IMR-90 (cell line): ENCODE measurements at regions not wholly inside any gene's neighbourhood (a gene's known extent, or its start where the extent isn't known, plus 50 kb on each side); places are given as distances from the start of the nearest gene placed in this dataset.

Experiments
- ATAC-seq: fragments of 200-7000 bp; cut with Tn5 transposase; 2 replicates; pipeline ENCODE4 v1.9.1; 2020; ENCODE audit warnings: low read depth, mild to moderate bottlenecking, moderate library complexity
- BruUV-seq: library from RNA; stranded (reverse); fragments of 400-500 nt; replicated peaks from 2 replicates; lab custom pipeline; 2021; lab: Mats Ljungman, UMichigan
- CTCF ChIA-PET: fragments of 300-600 bp; formaldehyde crosslinking; extraction: SDS; loops from one replicate; lab custom pipeline; 2021; ENCODE audit warnings: antibody characterized with exemption; lab: Yijun Ruan, JAX
- POLR2A ChIA-PET: fragments of 300-600 bp; sonication (Branson Sonifier 250); formaldehyde crosslinking; loops from one replicate; lab custom pipeline; 2022; ENCODE audit warnings: antibody characterized with exemption; ENCODE audit not compliant: unreplicated experiment; lab: Charles Lee
- DNase-seq: peaks from one replicate; pipeline ENCODE4 v3.0.0; 2013
- H2AFZ ChIP-seq: replicated peaks from 2 replicates; pipeline ENCODE3; 2013; ENCODE audit warnings: low read length, mild to moderate bottlenecking; ENCODE audit not compliant: poor library complexity
- H2AK5ac ChIP-seq: 2 replicates; pipeline ENCODE4 v1.6.1; 2013; ENCODE audit warnings: low read depth, low read length, inconsistent platforms
- H2AK9ac ChIP-seq: replicated peaks from 2 replicates; pipeline ENCODE3; 2013; ENCODE audit warnings: mild to moderate bottlenecking, low read depth, low read length, moderate library complexity; ENCODE audit not compliant: poor library complexity
- H2BK120ac ChIP-seq: 2 replicates; pipeline ENCODE4 v1.6.1; 2013; ENCODE audit warnings: low read depth, low read length, inconsistent platforms
- H2BK15ac ChIP-seq: 3 replicates; pipeline ENCODE4 v1.6.1; 2013; ENCODE audit warnings: low read depth, low read length, inconsistent platforms
- H2BK20ac ChIP-seq: 2 replicates; pipeline ENCODE4 v1.6.1; 2013; ENCODE audit warnings: low read depth, mild to moderate bottlenecking, inconsistent platforms, low read length, moderate library complexity
- H2BK5ac ChIP-seq: 2 replicates; pipeline ENCODE4 v1.6.1; 2013; ENCODE audit warnings: mild to moderate bottlenecking, low read depth, low read length, inconsistent platforms; ENCODE audit not compliant: poor library complexity, severe bottlenecking
- H3K14ac ChIP-seq: replicated peaks from 2 replicates; pipeline ENCODE4 v1.6.1; 2013; ENCODE audit warnings: low read depth, low read length, inconsistent platforms
- H3K18ac ChIP-seq: 2 replicates; pipeline ENCODE4 v1.6.1; 2013; ENCODE audit warnings: low read depth, low read length, control low read depth
- H3K23ac ChIP-seq: 2 replicates; pipeline ENCODE4 v1.6.1; 2013; ENCODE audit warnings: low read depth, low read length, inconsistent platforms
- H3K27ac ChIP-seq: 2 replicates; pipeline ENCODE4 v1.5.1; 2013; ENCODE audit warnings: mild to moderate bottlenecking, control low read depth, low read length; ENCODE audit not compliant: insufficient read depth
- H3K27me3 ChIP-seq: 2 replicates; pipeline ENCODE4 v1.6.1; 2013; ENCODE audit warnings: low read length; ENCODE audit not compliant: control insufficient read depth, insufficient read depth
- H3K36me3 ChIP-seq: 2 replicates; pipeline ENCODE4 v1.6.1; 2013; ENCODE audit warnings: low read length, mixed read lengths; ENCODE audit not compliant: control insufficient read depth, insufficient read depth
- H3K4ac ChIP-seq: 2 replicates; pipeline ENCODE4 v1.6.1; 2013; ENCODE audit warnings: low read depth, low read length, inconsistent platforms
- H3K4me1 ChIP-seq: 2 replicates; pipeline ENCODE4 v1.6.1; 2013; ENCODE audit warnings: low read length, mixed read lengths; ENCODE audit not compliant: control insufficient read depth, insufficient read depth
- H3K4me2 ChIP-seq: 2 replicates; pipeline ENCODE4 v1.6.1; 2013; ENCODE audit warnings: low read depth, mild to moderate bottlenecking, control low read depth, low read length, moderate library complexity
- H3K4me3 ChIP-seq: 2 replicates; pipeline ENCODE4 v1.5.1; 2013; ENCODE audit warnings: low read depth, mild to moderate bottlenecking, control low read depth, low read length, moderate library complexity; ENCODE audit not compliant: insufficient read depth
- H3K56ac ChIP-seq: 2 replicates; pipeline ENCODE4 v1.6.1; 2013; ENCODE audit warnings: low read length, inconsistent platforms; ENCODE audit not compliant: insufficient read depth; ENCODE audit errors: extremely low read depth
- H3K79me1 ChIP-seq, 2 experiments: 2 replicates each; pipeline ENCODE4 v1.6.1; 2013; ENCODE audit warnings: low read length in 2 of 2, inconsistent platforms in 1 of 2, low read depth in 1 of 2
- H3K9ac ChIP-seq: 2 replicates; pipeline ENCODE4 v1.6.1; 2013; ENCODE audit warnings: low read depth, low read length, control low read depth
- H3K9me1 ChIP-seq: 2 replicates; pipeline ENCODE4 v1.6.1; 2013; ENCODE audit warnings: low read length, inconsistent platforms; ENCODE audit not compliant: insufficient read depth
- H3K9me3 ChIP-seq: 2 replicates; pipeline ENCODE4 v1.6.1; 2013; ENCODE audit warnings: low read length; ENCODE audit not compliant: control insufficient read depth, insufficient read depth
- H4K20me1 ChIP-seq: 2 replicates; pipeline ENCODE4 v1.6.1; 2013; ENCODE audit warnings: low read length, inconsistent platforms; ENCODE audit not compliant: insufficient read depth
- H4K5ac ChIP-seq: 2 replicates; pipeline ENCODE4 v1.6.1; 2013; ENCODE audit warnings: mild to moderate bottlenecking, low read depth, low read length, control low read depth
- H4K8ac ChIP-seq, 2 experiments: 2 replicates each; pipeline ENCODE4 v1.6.1; 2013; ENCODE audit warnings: low read depth in 2 of 2, low read length in 2 of 2, control low read depth in 1 of 2, inconsistent platforms in 1 of 2
- H4K91ac ChIP-seq: 2 replicates; pipeline ENCODE4 v1.6.1; 2013; ENCODE audit warnings: low read depth, low read length, inconsistent platforms; ENCODE audit not compliant: insufficient read depth
- CHD1 ChIP-seq: IDR thresholded peaks from 2 replicates; pipeline ENCODE4 v1.6.1; 2012; ENCODE audit warnings: low read depth, low read length, improper control_type of control experiment
- ELK1 ChIP-seq: fragments of 150-350 bp; IDR thresholded peaks from 2 replicates; pipeline ENCODE4 v1.6.1; 2016; ENCODE audit warnings: low read depth, mild to moderate bottlenecking, low read length, moderate library complexity, borderline replicate concordance
- FOS ChIP-seq: fragments of 150-350 bp; IDR thresholded peaks from 2 replicates; pipeline ENCODE4 v1.6.1; 2016; ENCODE audit warnings: low read depth, low read length
- MAZ ChIP-seq: IDR thresholded peaks from 2 replicates; pipeline ENCODE4 v1.6.1; 2012; ENCODE audit warnings: low read depth, mild to moderate bottlenecking, low read length, improper control_type of control experiment, moderate library complexity, borderline replicate concordance
- MXI1 ChIP-seq: IDR thresholded peaks from 2 replicates; pipeline ENCODE4 v1.6.1; 2012; ENCODE audit warnings: low read depth, mild to moderate bottlenecking, low read length, moderate library complexity, borderline replicate concordance
- POLR2A ChIP-seq: IDR thresholded peaks from 2 replicates; pipeline ENCODE4 v1.6.1; 2012; ENCODE audit warnings: mild to moderate bottlenecking, low read depth, low read length
- RAD21 ChIP-seq: IDR thresholded peaks from 2 replicates; pipeline ENCODE4 v1.6.1; 2012; ENCODE audit warnings: low read length, improper control_type of control experiment
- RCOR1 ChIP-seq: IDR thresholded peaks from 2 replicates; pipeline ENCODE4 v1.6.1; 2012; ENCODE audit warnings: mild to moderate bottlenecking, low read length, improper control_type of control experiment; ENCODE audit not compliant: insufficient replicate concordance
- RFX5 ChIP-seq: IDR thresholded peaks from 2 replicates; pipeline ENCODE4 v1.8.0; 2012; ENCODE audit warnings: low read depth, mild to moderate bottlenecking, low read length, moderate library complexity
- WGBS, 2 experiments: methylation state at CpG; one replicate each; pipeline versions ENCODE4 v1.1.5 to v1.1.7; 2013; ENCODE audit warnings: missing lambda C conversion rate in 2 of 2; ENCODE audit not compliant: insufficient read length in 1 of 2; ENCODE audit errors: extremely low coverage in 2 of 2; 5-methylcytosine and 5-hydroxymethylcytosine counted together
- dilution Hi-C: fragments of 300-500 bp; cut with HindIII; formaldehyde crosslinking; loops from one replicate; pipeline ENCODE4 v1.14.3; 2018; ENCODE audit warnings: low sequenced_read_pairs; ENCODE audit not compliant: unreplicated experiment
- in situ Hi-C: fragments of 300-500 bp; cut with MboI; formaldehyde crosslinking; loops from 3 replicates; pipeline ENCODE4 v1.14.3; 2019; ENCODE audit warnings: low sequenced_read_pairs, inconsistent platforms, mixed read lengths
- intact Hi-C: fragments of 100-400 bp; cut with micrococcal nuclease; formaldehyde crosslinking; loops from 2 replicates; pipeline ENCODE4 v1.10.0; 2022
- TF ChIP-seq, protein P1 (sequence below): fragments of 150-350 bp; IDR thresholded peaks from 2 replicates; pipeline ENCODE4 v1.6.1; 2017; ENCODE audit warnings: mild to moderate bottlenecking, antibody characterized with exemption, low read length, low read depth

GRCh38 chr4:27248829-27249228 lies 388.2 kb downstream of the STIM2 start:
- no peak overlapping the region for H2AK9ac ChIP-seq
- no peak overlapping the region for H3K4me3 ChIP-seq
- H4K20me1 ChIP-seq: no peaks in the 10 kb centered on the region
- intact Hi-C loops: no loop called here
- no peak overlapping the region for H3K14ac ChIP-seq
- no peak overlapping the region for H3K18ac ChIP-seq
- H3K56ac ChIP-seq: no peak overlapping the region
- no peaks in the 10 kb centered on the region for H3K9me1 ChIP-seq
- no peaks in the 10 kb centered on the region for H3K79me1 ChIP-seq
- no peaks in the 10 kb centered on the region for H3K27me3 ChIP-seq
- H2BK5ac ChIP-seq: no peak overlapping the region
- TF ChIP-seq MAZ (no peak), RFX5 (no peak), RAD21 (no peak), FOS (no peak), POLR2A (no peak), ELK1 (no peak), CHD1 (no peak), RCOR1 (no peak), MXI1 (no peak)
- TF ChIP-seq, protein P1, sequence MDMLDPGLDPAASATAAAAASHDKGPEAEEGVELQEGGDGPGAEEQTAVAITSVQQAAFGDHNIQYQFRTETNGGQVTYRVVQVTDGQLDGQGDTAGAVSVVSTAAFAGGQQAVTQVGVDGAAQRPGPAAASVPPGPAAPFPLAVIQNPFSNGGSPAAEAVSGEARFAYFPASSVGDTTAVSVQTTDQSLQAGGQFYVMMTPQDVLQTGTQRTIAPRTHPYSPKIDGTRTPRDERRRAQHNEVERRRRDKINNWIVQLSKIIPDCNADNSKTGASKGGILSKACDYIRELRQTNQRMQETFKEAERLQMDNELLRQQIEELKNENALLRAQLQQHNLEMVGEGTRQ: no peak
- no peak overlapping the region for H2AFZ ChIP-seq
- H3K4me2 ChIP-seq: no peak overlapping the region
- H2AK5ac ChIP-seq: no peak overlapping the region
- no TSS peak for BruUV-seq
- H3K4me1 ChIP-seq: no peaks in the 10 kb centered on the region
- CTCF ChIA-PET: no interaction called here
- H4K91ac ChIP-seq: no peak overlapping the region
- WGBS, 2 experiments: 30% methylated on average over 2 of the region's 2 CpGs; no CpG with 5 or more reads in 1 of the 2 experiments
- peaks cover 4% of the 10 kb centered on the region for H3K9me3 ChIP-seq
- no peaks in the 10 kb centered on the region for H3K36me3 ChIP-seq
- no peak overlapping the region for H4K5ac ChIP-seq
- H2BK20ac ChIP-seq: no peak overlapping the region
- H2BK15ac ChIP-seq: no peak overlapping the region
- dilution Hi-C loops: no loop called here
- no peak for ATAC-seq
- H3K4ac ChIP-seq: no peak overlapping the region
- H3K23ac ChIP-seq: no peak overlapping the region
- no peak overlapping the region for H3K9ac ChIP-seq
- H3K27ac ChIP-seq: no peak overlapping the region
- DNase-seq: peak; percentile 24
- in situ Hi-C loops: no loop called here
- no peak overlapping the region for H2BK120ac ChIP-seq
- no peak overlapping the region for H4K8ac ChIP-seq
- POLR2A ChIA-PET: no interaction called here
